Subcutaneous abdominal adipose tissue (tissue), 5 donors: ENCODE measurements at regions not wholly inside any gene's neighbourhood (a gene's known extent, or its start where the extent isn't known, plus 50 kb on each side); places are given as distances from the start of the nearest gene placed in this dataset.

Source experiments
- H3K27ac ChIP-seq: one replicate; pipeline ENCODE4 v1.7.0; 2013; ENCODE audit warnings: low read depth, mild to moderate bottlenecking, inconsistent platforms, low read length, moderate library complexity
- H3K27me3 ChIP-seq, 5 donors: one replicate each; pipeline ENCODE4 v1.7.0; 2013; ENCODE audit warnings: low read length in 5 of 5, inconsistent platforms in 1 of 5; ENCODE audit not compliant: control insufficient read depth in 5 of 5, insufficient read depth in 4 of 5
- H3K36me3 ChIP-seq, 5 donors: one replicate each; pipeline ENCODE4 v1.7.0; 2013; ENCODE audit warnings: low read length in 5 of 5; ENCODE audit not compliant: control insufficient read depth in 5 of 5, insufficient read depth in 5 of 5
- H3K4me1 ChIP-seq, 5 donors: one replicate each; pipeline ENCODE4 v1.7.0; 2013; ENCODE audit warnings: low read length in 5 of 5, mild to moderate bottlenecking in 3 of 5, moderate library complexity in 1 of 5; ENCODE audit not compliant: control insufficient read depth in 5 of 5, insufficient read depth in 5 of 5
- H3K4me3 ChIP-seq, 5 donors: one replicate each; pipeline ENCODE4 v1.7.0; 2013; ENCODE audit warnings: low read length in 5 of 5, low read depth in 1 of 5
- H3K9ac ChIP-seq, 5 donors: one replicate each; pipeline ENCODE4 v1.7.0; 2013; ENCODE audit warnings: low read length in 5 of 5, mild to moderate bottlenecking in 4 of 5, moderate library complexity in 3 of 5
- H3K9me3 ChIP-seq, 5 donors: one replicate each; pipeline ENCODE4 v1.7.0; 2013; ENCODE audit warnings: low read length in 5 of 5; ENCODE audit not compliant: control insufficient read depth in 5 of 5
- donor health status: healthy.
- donor health status: healthy.
- donor health status: healthy.
- donor health status: healthy.
- donor health status: healthy.

DNA sequence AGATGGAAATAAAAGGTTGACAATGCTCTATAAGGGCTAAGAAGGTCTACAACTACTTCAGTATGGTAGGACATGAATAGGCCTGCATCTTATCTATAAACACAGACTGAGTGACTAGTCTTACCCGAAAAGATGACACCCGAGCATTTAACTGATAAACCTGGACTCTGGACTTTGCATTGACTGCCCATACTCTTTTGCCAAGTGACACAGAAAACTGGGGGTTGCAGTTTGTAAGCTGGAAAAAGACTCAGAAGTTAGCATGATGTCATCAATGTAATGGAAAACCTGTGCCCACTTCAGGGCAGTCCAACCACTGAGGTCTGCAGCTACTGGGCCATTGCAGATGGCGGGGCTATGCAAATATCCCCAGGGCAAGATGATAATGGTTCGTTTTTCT lies 258.3 kb upstream of the NEGR1 start:
- H3K27me3 ChIP-seq: no peaks in the 10 kb centered on the region
- no peaks in the 10 kb centered on the region for H3K4me1 ChIP-seq
- H3K36me3 ChIP-seq: no peaks in the 10 kb centered on the region
- H3K4me3 ChIP-seq: no peak overlapping the region
- H3K9ac ChIP-seq: no peak overlapping the region
- no peak overlapping the region for H3K27ac ChIP-seq
- H3K9me3 ChIP-seq: peaks cover 0 to 8% (median 0%) of the 10 kb centered on the region in 5 donors

DNA sequence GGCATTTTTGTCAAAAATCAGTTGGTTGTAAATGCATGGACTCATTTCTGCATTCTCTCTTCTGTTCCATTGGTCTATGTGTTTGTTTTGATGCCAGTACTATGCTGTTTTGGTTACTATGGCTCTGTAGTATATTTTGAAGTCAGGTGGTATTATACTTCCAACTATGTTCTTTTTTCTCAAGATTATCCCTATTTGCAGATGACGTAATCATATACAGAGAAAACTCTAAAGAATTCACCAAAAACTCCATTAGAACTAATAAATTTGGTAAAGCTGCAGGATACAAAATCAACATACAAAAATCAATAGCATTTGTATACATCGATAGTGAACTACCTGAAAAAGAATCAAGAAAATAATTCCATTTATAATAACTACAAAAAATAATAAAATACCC lies 253.1 kb upstream of the NEGR1 start:
- no peaks in the 10 kb centered on the region for H3K27me3 ChIP-seq
- peaks cover 0 to 6% (median 0%) of the 10 kb centered on the region in 5 donors for H3K9me3 ChIP-seq
- no peaks in the 10 kb centered on the region for H3K4me1 ChIP-seq
- no peaks in the 10 kb centered on the region for H3K36me3 ChIP-seq
- no peak overlapping the region for H3K27ac ChIP-seq
- H3K4me3 ChIP-seq: no peak overlapping the region
- H3K9ac ChIP-seq: no peak overlapping the region

DNA sequence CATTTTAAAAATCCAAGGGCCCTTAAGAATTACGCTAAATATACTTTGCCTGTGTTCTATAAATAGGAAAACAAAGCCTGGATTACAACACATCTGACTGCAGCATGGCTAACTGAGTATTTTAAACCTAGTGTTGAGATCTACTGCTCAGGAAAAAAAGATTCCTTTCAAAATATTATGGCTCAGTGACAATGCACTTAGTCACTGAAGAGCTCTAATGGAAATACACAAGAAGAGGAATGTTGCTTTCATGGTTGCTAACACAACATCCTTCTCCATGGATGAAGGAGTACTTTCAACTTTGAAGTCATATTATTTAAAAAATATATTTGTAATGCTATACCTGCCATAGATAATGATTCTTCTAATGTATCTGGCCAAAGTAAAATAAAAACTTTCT lies 248.3 kb upstream of the NEGR1 start:
- H3K36me3 ChIP-seq: no peaks in the 10 kb centered on the region
- H3K9me3 ChIP-seq: peaks cover 0 to 7% (median 0%) of the 10 kb centered on the region in 5 donors
- H3K9ac ChIP-seq: no peak overlapping the region
- no peaks in the 10 kb centered on the region for H3K27me3 ChIP-seq
- no peak overlapping the region for H3K4me3 ChIP-seq
- no peaks in the 10 kb centered on the region for H3K4me1 ChIP-seq
- H3K27ac ChIP-seq: no peak overlapping the region

DNA sequence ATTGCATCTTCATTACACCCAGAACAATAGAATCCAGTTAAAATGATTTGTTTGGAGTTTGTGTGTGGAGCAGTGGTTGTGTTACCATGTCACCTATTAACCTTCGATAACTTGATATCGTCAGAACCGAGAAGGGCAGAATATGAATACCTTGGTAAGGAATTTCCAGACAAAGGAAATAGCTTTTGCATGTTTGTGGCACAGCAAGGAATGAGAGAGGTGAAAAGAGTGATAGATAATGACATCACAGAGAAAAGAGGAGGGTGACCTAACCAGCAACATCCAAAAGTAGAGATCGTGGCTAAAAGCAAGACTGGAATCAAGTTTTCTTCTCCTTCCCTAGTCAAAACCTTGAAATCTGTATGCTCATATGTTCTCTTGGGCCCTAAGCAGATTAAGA lies 244.6 kb upstream of the NEGR1 start:
- Histone ChIP-seq H3K9ac (no peak overlapping the region), H3K36me3 (no peaks in the 10 kb centered on the region), H3K4me3 (no peak overlapping the region), H3K27me3 (no peaks in the 10 kb centered on the region), H3K4me1 (no peaks in the 10 kb centered on the region), H3K27ac (no peak overlapping the region), H3K9me3 (peaks cover 0 to 7% (median 0%) of the 10 kb centered on the region in 5 donors)

DNA sequence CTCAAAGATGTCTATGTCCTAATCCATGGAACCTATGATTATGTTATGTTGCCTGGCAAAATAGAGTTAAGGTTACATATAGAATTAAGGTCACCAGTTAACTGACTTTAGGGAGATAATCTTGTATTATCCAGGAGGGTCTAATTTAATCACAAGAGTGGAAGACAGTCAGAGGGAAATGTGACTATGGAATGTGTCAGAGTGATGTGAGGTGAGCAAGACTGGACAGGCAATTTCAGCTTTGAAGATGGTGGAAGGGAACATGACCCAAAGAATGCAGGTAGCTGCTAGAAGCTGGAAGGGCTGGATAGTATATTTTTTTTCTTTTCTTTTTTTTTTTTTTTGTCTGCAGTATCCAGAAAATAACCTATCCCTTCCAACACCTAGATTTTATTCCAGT lies 241.7 kb upstream of the NEGR1 start:
- Histone ChIP-seq H3K4me3 (no peak overlapping the region), H3K27ac (no peak overlapping the region), H3K36me3 (no peaks in the 10 kb centered on the region), H3K9me3 (no peaks in the 10 kb centered on the region), H3K9ac (no peak overlapping the region), H3K4me1 (no peaks in the 10 kb centered on the region), H3K27me3 (no peaks in the 10 kb centered on the region)

DNA sequence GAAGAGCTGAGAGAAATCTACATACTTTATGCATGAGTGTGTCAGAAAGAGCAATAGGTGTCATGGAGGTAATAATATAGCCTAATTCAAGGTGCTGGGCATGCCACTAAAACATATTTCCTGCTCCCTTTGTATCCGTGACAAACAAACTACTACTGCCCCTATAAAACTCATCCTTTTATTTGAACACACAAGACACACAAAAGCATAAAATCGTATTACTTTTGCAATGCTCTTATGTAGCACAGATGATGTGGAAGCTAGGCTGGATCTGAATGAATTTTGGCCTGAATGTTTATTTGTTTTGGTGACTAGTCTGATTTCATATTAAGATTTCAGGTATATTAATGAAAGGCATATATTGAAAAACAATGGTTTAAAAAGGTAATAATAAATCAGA lies 239.3 kb upstream of the NEGR1 start:
- Histone ChIP-seq H3K4me3 (no peak overlapping the region), H3K9me3 (no peaks in the 10 kb centered on the region), H3K36me3 (no peaks in the 10 kb centered on the region), H3K4me1 (peaks cover 0 to 4% (median 0%) of the 10 kb centered on the region in 5 donors), H3K27me3 (no peaks in the 10 kb centered on the region), H3K27ac (no peak overlapping the region), H3K9ac (no peak overlapping the region)

DNA sequence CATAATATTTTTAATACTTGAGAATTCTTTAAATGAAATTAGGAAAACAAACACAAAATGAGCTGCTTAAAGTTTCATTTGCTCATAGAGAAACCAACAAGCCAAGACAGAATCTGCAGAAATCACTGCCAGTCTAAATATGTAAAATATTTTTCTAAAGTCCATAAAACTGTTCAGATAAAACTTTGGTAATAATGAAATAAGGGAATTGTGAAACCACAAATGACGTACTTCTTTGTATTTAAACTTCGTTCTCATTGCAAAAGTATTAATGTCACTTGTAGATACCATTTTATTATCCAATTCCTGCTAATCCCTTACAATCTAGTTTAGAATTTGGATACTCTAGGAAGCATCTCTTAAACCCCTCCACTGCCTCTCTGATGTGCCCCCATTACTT lies 234.5 kb upstream of the NEGR1 start:
- Histone ChIP-seq H3K9ac (no peak overlapping the region), H3K4me1 (peaks cover 0 to 9% (median 0%) of the 10 kb centered on the region in 5 donors), H3K36me3 (no peaks in the 10 kb centered on the region), H3K27ac (no peak overlapping the region), H3K4me3 (no peak overlapping the region), H3K9me3 (no peaks in the 10 kb centered on the region), H3K27me3 (no peaks in the 10 kb centered on the region)

DNA sequence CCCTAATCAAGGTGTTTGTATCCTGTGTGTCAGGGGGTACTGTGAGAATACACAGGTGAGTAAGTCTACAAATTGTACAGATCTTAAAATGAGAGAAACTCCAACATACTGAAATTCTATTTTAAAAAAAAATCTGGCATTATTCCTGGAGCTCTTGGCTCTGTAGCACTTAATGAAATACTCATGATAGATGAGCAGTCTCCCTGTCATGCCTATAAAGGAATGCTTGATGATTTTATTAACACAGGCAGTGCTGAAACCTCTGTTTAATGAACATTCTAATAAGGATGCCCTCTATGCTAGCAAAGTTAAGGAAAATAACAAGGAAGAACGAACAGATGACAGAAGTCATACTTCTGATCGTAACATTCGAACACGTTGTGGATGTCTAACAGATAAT lies 233.9 kb upstream of the NEGR1 start:
- Histone ChIP-seq H3K4me1 (peaks cover 0 to 9% (median 0%) of the 10 kb centered on the region in 5 donors), H3K36me3 (no peaks in the 10 kb centered on the region), H3K27me3 (no peaks in the 10 kb centered on the region), H3K9ac (no peak overlapping the region), H3K4me3 (no peak overlapping the region), H3K9me3 (no peaks in the 10 kb centered on the region), H3K27ac (no peak overlapping the region)

DNA sequence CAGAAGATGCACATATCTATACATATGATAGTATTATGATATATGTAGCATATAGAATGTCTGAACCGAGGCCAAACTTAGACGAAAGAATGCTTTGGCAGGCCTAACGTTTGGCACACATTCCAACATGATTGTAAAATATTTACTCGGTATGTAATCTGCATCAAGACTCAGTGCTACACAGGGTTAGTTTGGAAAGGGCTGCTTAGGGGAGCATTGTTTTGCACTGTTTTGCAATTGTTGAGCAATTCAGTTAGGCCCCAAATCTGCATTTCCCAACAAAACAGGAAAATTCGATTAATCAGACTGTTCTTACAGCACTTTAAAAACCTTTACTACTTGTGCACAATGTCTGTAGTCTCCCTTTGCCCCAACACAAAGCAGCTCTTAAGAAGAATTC lies 216.0 kb upstream of the NEGR1 start:
- Histone ChIP-seq H3K4me3 (no peak overlapping the region), H3K36me3 (no peaks in the 10 kb centered on the region), H3K27me3 (no peaks in the 10 kb centered on the region), H3K4me1 (peaks cover 0 to 4% (median 0%) of the 10 kb centered on the region in 5 donors), H3K9me3 (peaks cover 0 to 3% (median 0%) of the 10 kb centered on the region in 5 donors), H3K27ac (no peak overlapping the region), H3K9ac (no peak overlapping the region)

DNA sequence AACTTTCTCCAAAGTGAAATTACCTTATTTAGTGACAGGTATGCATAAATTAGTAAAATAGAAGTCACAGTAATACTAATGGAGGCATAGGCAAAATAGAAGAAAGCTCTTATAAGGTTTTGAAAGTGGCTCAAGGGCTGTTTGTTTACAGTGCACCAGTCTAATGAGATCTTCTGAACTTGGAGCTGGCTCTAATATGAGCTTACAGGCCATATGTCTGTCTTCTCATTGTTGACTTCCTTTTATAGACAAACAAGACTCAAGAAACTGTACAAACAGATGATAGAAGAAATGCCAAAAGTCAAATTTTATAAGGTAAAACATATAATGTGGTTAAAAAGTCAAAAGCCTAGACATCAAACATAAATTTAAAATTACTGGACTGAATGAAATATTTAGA lies 207.5 kb upstream of the NEGR1 start:
- no peaks in the 10 kb centered on the region for H3K36me3 ChIP-seq
- H3K4me3 ChIP-seq: no peak overlapping the region
- H3K9me3 ChIP-seq: no peaks in the 10 kb centered on the region
- no peaks in the 10 kb centered on the region for H3K27me3 ChIP-seq
- no peak overlapping the region for H3K9ac ChIP-seq
- H3K4me1 ChIP-seq: no peaks in the 10 kb centered on the region
- no peak overlapping the region for H3K27ac ChIP-seq

DNA sequence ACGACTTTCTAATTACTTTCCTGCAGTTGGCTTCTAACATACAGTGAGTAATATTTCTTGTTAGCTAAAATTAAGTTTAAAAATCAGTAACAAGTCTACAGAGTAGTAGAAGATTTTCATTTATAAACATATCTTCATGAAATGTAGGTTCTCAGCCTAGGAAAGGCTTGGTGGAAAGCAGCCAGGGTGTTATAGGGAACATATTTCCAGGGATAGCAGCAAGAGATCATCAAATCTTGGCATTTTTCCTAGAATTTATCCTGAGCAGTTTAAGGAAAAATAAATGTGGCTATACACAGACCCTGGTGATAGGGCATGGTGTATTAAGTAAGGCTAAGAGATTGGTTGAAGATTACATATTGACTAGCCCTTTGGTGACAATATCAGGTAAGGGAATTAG lies 203.5 kb upstream of the NEGR1 start:
- Histone ChIP-seq H3K4me1 (no peaks in the 10 kb centered on the region), H3K4me3 (no peak overlapping the region), H3K27me3 (no peaks in the 10 kb centered on the region), H3K9ac (no peak overlapping the region), H3K36me3 (no peaks in the 10 kb centered on the region), H3K9me3 (no peaks in the 10 kb centered on the region), H3K27ac (no peak overlapping the region)
